Fibroblast of peridontal ligament (primary cell): ENCODE measurements at regions not wholly inside any gene's neighbourhood (a gene's known extent, or its start where the extent isn't known, plus 50 kb on each side); places are given as distances from the start of the nearest gene placed in this dataset.
"Not testable (repeated sequence)": the region's sequence is repeated elsewhere in the genome, so short reads cannot be mapped to it uniquely, and the experiment has no call there.

Experiments
- DNase-seq: peaks from one replicate; pipeline ENCODE4 v3.0.0-alpha.2; 2010; ENCODE audit errors: extremely low read depth

- DNase-seq, result no peak
Measured at GRCh38 chrX:150119323-150119722, 181.0 kb upstream of the EOLA2 start.

- DNase-seq, result not testable (repeated sequence)
Measured at GRCh38 chrX:150125045-150125444, 186.8 kb upstream of the EOLA2 start.

GRCh38 chrX:150127216-150127615, 188.9 kb upstream of the EOLA2 start:
- no peak for DNase-seq

GRCh38 chrX:150143721-150144440, 205.6 kb upstream of the EOLA2 start:
- DNase-seq, result no peak

- DNase-seq, result no peak
Measured at GRCh38 chrX:150146271-150146896, 208.1 kb upstream of the EOLA2 start.

GRCh38 chrX:150148749-150149672, 210.7 kb upstream of the EOLA2 start:
- no peak for DNase-seq

- DNase-seq, result peak; percentile 79
Measured at GRCh38 chrX:150150076-150150779, 211.9 kb upstream of the EOLA2 start.

- no peak for DNase-seq
Measured at GRCh38 chrX:150150780-150151125, 212.4 kb upstream of the MAMLD1 start.

- DNase-seq, result no peak
Measured at GRCh38 chrX:150152036-150152435, 211.1 kb upstream of the MAMLD1 start.

GRCh38 chrX:150152546-150152945, 210.6 kb upstream of the MAMLD1 start:
- no peak for DNase-seq

GRCh38 chrX:150155436-150156035, 207.6 kb upstream of the MAMLD1 start:
- peak; percentile 64 for DNase-seq

- no peak for DNase-seq
Measured at GRCh38 chrX:150156615-150157014, 206.5 kb upstream of the MAMLD1 start.

- DNase-seq, result no peak
Measured at GRCh38 chrX:150157291-150157690, 205.8 kb upstream of the MAMLD1 start.

GRCh38 chrX:150158554-150159332, 204.4 kb upstream of the MAMLD1 start:
- no peak for DNase-seq

GRCh38 chrX:150159537-150159936, 203.6 kb upstream of the MAMLD1 start:
- no peak for DNase-seq

GRCh38 chrX:150160656-150161055, 202.5 kb upstream of the MAMLD1 start:
- DNase-seq, result no peak

GRCh38 chrX:150161193-150161592, 201.9 kb upstream of the MAMLD1 start:
- no peak for DNase-seq

- DNase-seq, result no peak
Measured at GRCh38 chrX:150162141-150162540, 201.0 kb upstream of the MAMLD1 start.

- no peak for DNase-seq
Measured at GRCh38 chrX:150163221-150163930, 199.7 kb upstream of the MAMLD1 start.
